Stimulated activated CD4-positive, alpha-beta T cell treated with anti-CD3 and anti-CD28 coated beads, Interleukin-4, amount 100 ng/mL, for 48 hours (primary cell): ENCODE measurements at regions not wholly inside any gene's neighbourhood (a gene's known extent, or its start where the extent isn't known, plus 50 kb on each side); places are given as distances from the start of the nearest gene placed in this dataset.

Experiments used
- DNase-seq, 2 donors: peaks; one replicate each; pipeline ENCODE4 v3.0.0-alpha.2; 2020; ENCODE audit warnings: low read depth in 2 of 2

DNA sequence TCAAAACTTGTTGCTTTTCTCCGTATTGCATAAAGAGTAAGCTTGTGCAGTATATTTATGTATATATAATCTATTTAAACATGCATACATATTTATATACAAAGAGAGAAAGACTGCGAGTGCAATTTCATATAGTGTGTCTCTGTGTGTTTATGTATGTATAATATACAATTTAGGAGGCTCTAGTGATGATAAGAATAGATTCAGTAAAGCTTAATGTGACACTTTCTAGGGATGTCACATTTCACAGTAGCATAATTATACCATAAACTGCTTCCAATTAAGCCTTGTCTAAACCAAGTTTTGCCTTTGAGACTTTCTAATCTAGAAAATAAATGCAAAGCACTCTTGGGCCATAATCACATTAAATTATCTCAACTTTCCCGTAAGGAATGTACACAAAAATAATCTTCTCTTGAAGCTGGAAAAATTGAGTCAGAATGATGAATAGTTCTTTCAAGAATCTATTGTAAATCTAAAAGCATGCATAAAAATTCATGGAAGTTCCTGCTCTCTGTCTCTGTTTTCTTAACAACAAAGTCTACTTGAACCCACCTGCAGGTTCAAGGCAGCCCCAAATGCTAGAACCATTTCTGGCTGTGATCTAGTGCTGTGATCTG lies 114.1 kb upstream of the NPY2R start:
- DNase-seq, result no peak

DNA sequence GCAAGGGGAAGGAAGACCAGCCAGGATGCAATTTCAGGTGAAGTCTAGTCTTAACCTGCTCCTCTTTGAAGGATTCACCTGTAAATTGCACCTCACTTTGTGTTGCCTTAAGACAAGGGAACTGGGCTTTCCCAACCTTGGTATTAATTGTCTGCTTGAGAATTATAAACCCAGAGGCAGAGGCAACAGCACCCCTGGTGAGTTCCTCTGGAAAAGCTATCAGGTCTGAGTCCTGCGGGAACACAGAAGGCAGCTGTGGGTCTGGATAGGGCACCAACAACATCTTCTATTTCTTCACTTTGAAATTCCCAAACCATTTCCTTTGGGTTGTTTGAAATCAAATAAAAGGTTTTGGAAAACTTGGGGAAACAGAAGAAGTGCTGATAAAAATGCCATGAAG lies 109.2 kb upstream of the NPY2R start:
- no peak for DNase-seq

DNA sequence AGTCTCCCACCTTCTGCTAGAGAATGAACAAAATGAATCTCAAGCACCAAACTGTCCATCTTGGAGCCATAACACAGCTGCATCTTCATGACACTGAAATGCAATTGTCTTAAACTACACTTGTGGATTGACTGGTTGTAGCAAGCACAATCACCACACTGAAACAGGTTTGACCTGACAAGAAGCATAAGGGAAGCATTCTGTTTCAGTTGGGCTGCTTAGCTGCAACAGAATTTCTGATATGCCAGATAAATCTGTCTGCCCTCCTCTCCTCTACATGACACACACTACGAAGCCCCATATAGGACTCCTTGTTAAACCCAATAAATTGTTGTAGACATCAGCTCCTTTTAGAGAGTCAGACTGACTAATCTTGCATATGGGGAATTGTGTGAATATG lies 101.8 kb upstream of the NPY2R start:
- no peak for DNase-seq

DNA sequence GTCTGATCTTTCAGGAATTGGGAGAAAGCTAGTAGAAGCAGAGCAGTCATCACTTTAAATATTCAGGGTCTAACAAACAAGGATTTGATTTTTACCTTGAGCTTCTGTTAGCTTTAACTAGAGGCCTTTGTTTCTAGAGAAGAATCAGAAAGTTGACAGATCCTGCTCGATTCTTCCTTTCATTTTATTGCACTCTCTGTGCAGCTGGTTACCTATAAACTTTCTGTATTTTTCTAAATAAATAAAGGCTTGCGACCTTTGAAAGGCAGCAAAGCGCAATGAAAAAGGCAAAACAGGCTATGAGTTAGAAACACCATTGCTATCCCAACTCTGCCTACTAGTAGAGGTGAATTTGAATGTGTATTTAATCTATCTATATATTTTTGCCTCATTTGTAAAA lies 101.4 kb upstream of the NPY2R start:
- DNase-seq, result no peak

DNA sequence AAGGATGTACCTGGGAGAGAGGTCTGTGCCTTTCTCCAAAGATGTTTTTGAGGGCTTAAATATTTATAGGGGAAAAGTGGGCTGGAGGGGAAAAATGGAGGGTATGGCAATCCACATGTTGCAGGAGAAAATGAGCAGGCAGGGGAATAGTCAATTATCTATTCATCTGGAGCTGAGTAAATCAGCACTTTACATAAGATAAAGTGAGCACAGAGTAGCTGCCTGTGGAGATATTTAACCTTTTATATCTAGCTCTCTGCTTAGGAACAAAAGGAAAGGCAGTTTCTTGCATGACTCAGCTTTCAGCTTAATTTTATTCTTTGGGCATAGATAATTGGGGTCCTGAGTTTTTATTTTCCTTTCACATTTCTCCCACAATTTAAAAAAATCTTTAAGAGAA lies 93.6 kb upstream of the NPY2R start:
- no peak for DNase-seq

DNA sequence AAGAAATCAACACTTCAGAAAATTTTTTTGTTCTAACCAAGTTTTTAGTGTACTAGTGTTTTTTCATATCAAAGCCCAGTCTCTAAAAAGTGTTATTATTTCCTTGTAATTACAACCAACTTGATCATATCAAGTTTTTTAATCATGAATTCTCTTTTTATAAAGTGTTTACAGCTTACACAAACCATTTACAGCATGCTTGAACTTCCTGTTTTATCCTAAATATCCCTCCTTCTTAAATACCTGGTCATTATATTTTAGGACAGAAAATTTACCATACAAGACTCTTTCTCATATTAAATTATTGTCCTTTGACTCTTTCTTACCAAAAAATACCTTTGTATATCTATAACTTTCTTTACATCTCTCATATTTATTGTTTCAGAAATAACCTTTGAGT lies 89.4 kb upstream of the NPY2R start:
- no peak for DNase-seq

DNA sequence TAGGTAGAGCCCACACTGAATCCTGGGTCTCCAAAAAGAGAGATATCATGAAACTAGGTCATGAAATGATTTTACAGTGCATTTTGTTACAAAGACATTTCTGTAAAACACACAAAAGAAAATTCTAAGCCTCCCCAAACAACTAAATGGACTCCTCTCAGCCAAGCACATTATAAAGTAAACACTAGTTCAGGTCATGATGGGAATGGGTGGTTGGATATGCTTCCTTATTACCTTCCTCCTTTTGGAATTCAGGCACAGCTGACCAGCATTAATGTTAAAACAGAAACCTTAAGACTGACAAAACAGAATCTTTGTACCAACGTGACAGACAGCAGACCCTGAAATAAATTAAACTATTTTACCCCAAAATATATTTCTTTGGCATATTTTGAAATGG lies 87.9 kb upstream of the NPY2R start:
- no peak for DNase-seq

DNA sequence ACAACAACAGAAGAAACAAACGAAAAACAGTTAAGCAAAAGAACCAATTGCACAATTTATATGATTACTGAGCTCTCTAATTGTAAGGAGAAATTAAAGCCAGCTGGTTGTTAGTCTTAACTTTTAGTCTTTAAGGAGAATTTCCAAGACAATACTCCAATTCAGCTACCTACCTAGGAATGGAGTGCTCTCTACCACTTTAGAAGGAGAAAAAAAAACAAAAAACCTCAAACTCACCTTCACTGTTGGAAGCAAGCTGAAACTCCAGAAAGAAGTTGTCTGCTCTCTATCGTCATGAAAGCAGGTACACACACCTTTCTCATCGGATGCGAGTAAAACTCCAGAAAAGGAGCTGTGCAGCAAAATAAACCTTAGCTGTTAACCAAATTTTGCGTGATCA lies 86.1 kb upstream of the NPY2R start:
- no peak for DNase-seq

DNA sequence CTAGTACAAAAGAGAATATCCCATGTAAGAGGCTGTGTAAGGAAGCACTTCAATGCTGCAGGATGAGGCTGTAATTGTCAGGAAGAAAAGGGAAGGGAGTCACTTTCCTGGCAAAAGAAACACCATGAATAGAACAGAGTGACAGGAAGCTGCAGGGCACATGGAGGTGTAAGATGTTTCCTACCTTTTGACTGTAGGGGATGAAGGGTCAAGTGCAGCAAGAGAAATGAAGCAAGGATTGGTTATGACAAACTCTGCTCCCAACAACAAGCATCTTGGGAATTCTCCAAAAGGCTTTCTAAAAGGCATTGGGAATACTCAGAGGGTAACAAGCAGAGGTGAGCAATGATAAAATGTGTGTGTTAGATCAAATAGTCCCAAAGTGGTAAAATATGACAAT lies 74.3 kb upstream of the NPY2R start:
- DNase-seq, result no peak

DNA sequence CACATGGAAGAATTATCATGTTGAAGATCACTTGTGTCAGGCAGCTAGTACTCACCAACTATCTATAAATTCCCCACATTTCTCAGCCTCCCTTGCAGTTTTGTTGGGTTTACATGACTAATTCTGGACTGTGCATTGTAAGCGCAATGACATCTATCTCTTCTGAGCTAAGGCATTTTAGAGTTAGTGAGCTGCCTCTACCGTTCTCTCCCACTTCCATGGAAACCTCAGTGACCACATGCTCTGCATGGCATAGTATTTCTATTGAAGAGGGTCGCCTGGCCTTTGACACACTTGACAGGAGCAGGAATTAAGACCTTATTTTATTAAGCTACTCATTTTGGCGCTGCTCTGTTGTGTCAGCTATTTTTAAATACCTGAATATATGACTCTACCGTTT lies 67.5 kb upstream of the NPY2R start:
- no peak for DNase-seq

DNA sequence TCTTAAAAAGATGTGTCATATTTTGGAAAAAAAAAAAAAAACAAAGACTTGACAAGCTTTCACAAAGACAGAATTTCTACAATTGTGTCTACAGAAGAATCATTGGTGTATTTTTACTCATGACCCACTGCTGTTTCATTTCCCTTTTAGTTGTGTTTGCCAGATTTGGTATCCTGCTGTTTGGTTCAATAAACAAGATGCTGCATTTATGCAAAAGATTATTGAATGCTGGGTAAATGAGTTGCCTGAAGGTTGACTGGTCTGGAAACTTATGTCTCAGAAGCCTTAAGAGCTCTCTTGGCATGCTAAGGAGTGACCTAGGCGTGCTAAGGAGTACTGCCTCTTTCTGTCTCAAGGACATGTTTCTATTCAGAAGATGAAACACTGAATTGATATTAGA lies 64.9 kb upstream of the NPY2R start:
- no peak for DNase-seq
